ENCODE measurements at regions not wholly inside any gene's neighbourhood (a gene's known extent, or its start where the extent isn't known, plus 50 kb on each side); places are given as distances from the start of the nearest gene placed in this dataset.

DNA sequence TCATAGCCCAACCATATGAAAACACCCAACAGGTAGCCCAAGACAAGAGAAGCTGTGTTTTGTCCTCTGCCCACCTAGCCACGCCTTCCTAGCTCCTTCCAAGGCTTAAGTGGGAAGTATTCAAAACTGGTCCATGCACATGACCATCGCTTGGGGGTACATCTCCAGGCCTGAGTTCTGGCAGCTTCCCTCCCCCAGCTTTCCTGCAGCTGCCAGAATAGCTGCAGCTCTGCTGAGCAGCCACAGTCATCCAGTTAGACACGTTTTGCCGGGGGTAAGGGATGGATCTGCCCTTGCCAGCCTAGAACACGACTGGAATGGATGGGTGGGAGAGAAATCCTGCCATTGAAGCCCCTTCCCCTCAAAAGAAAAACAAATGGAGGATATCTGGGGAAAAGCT lies 166.8 kb downstream of the NRP2 start:
- Histone ChIP-seq H3K36me3 (ENCODE audit: control insufficient read depth, insufficient read depth, low read length) (no peaks in the 10 kb centered on the region), H3K27me3 (ENCODE audit: control insufficient read depth, insufficient read depth, low read length) (no peaks in the 10 kb centered on the region), H3K27ac (ENCODE audit: low read depth, low read length) (no peak overlapping the region), H3K4me3 (ENCODE audit: low read depth, low read length) (no peak overlapping the region), H3K4me1 (ENCODE audit: control insufficient read depth, insufficient read depth, low read length) (peaks cover 3% of the 10 kb centered on the region; the same call in 1 of the 2 replicates), H3K9ac (ENCODE audit: low read length) (no peak overlapping the region), H3K9me3 (ENCODE audit: control insufficient read depth, insufficient read depth, low read depth, low read length) (peaks cover 4% of the 10 kb centered on the region)

GRCh38 chr2:205848601-205849000 lies 166.3 kb downstream of the NRP2 start:
- H3K36me3 ChIP-seq (ENCODE audit: control insufficient read depth, insufficient read depth, low read length), result no peaks in the 10 kb centered on the region
- no peak overlapping the region for H3K9ac ChIP-seq (ENCODE audit: low read length)
- H3K9me3 ChIP-seq (ENCODE audit: control insufficient read depth, insufficient read depth, low read depth, low read length), result peaks cover under 1% of the 10 kb centered on the region; the same call in 1 of the 2 replicates
- H3K4me1 ChIP-seq (ENCODE audit: control insufficient read depth, insufficient read depth, low read length), result peaks cover 3% of the 10 kb centered on the region; the same call in 1 of the 2 replicates
- no peak overlapping the region for H3K4me3 ChIP-seq (ENCODE audit: low read depth, low read length)
- H3K27me3 ChIP-seq (ENCODE audit: control insufficient read depth, insufficient read depth, low read length), result no peaks in the 10 kb centered on the region
- H3K27ac ChIP-seq (ENCODE audit: low read depth, low read length), result no peak overlapping the region

Data from HUES6 (cell line).